ENCODE measurements at regions not wholly inside any gene's neighbourhood (a gene's known extent, or its start where the extent isn't known, plus 50 kb on each side); places are given as distances from the start of the nearest gene placed in this dataset.

GRCh38 chr17:31646642-31647041 is 212.4 kb downstream of the COPRS start:
- no peak for TF ChIP-seq CTCF (IDR thresholded peaks at IDR 0.05)
- TF ChIP-seq POLR2AphosphoS5 (IDR thresholded peaks at IDR 0.05) = no peak
